NT2/D1 (cell line): ENCODE measurements at regions not wholly inside any gene's neighbourhood (a gene's known extent, or its start where the extent isn't known, plus 50 kb on each side); places are given as distances from the start of the nearest gene placed in this dataset.

ENCODE experiments used
- YY1 ChIP-seq: IDR thresholded peaks from 2 replicates; pipeline ENCODE4 v1.6.1; 2011; ENCODE audit not compliant: insufficient read length, insufficient read depth
- ZNF274 ChIP-seq: IDR thresholded peaks from 2 replicates; pipeline ENCODE4 v1.6.1; 2011; ENCODE audit warnings: mild to moderate bottlenecking, low read depth, low read length

DNA sequence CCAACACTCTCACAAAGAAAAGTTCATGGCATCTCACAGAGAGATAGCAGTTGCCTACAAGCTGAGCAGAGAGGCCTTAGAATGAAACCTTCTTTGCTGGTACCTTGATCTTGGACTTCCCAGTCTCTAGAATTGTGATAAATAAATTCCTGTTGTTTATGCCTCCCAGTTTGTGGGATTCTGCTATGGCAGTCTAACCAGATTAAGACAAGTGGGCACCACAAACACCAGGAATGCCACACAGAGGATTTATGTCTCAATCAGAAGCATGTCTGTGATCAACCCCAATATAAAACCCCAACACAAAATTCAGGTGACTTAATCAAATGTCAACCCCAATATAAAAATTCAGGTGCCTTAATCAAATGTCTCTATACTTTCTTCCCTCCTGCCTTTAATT is 581.3 kb downstream of the XPNPEP1 start:
- TF ChIP-seq YY1 (no peak), ZNF274 (no peak)
